OCI-LY7 (cell line): ENCODE measurements at regions not wholly inside any gene's neighbourhood (a gene's known extent, or its start where the extent isn't known, plus 50 kb on each side); places are given as distances from the start of the nearest gene placed in this dataset.

Experiments used
- EZH2phosphoT487 ChIP-seq: fragments of 200-600 bp; sonication (generic); IDR thresholded peaks from 2 replicates; pipeline ENCODE4 v1.6.1; 2018; ENCODE audit warnings: low read depth, borderline replicate concordance, mild to moderate bottlenecking, mixed run types, antibody characterized with exemption, low read length, moderate library complexity, mixed read lengths
- TF ChIP-seq, protein P1 (sequence below): fragments of 200-600 bp; sonication (generic); conservative IDR thresholded peaks from 2 replicates; pipeline ENCODE4 v1.5.1; 2014; ENCODE audit warnings: mild to moderate bottlenecking, antibody characterized with exemption, low read length, moderate library complexity, mixed read lengths

DNA sequence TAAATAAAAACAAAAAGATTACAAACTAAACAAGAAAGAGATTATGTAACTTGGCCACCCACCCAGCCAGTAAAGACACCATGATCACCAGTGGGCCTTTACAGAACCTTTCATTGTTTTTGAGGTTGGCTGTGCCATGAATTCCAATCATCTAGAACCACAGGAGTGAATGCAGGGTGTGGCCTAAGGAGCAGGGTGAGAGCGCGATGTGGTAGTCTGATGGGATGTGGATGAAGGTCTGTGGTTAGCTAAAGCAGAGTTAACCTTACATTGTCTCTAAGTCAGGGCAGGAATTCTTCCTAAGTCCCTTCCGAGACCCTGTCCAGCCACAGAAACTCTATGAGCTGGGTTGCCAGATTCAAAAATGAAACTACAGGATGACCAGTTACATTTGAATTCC, 54.0 kb upstream of the CDKN3 start:
- TF ChIP-seq, protein P1, sequence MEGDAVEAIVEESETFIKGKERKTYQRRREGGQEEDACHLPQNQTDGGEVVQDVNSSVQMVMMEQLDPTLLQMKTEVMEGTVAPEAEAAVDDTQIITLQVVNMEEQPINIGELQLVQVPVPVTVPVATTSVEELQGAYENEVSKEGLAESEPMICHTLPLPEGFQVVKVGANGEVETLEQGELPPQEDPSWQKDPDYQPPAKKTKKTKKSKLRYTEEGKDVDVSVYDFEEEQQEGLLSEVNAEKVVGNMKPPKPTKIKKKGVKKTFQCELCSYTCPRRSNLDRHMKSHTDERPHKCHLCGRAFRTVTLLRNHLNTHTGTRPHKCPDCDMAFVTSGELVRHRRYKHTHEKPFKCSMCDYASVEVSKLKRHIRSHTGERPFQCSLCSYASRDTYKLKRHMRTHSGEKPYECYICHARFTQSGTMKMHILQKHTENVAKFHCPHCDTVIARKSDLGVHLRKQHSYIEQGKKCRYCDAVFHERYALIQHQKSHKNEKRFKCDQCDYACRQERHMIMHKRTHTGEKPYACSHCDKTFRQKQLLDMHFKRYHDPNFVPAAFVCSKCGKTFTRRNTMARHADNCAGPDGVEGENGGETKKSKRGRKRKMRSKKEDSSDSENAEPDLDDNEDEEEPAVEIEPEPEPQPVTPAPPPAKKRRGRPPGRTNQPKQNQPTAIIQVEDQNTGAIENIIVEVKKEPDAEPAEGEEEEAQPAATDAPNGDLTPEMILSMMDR, result no peak
- TF ChIP-seq EZH2phosphoT487, result no peak
